ENCODE measurements at regions not wholly inside any gene's neighbourhood (a gene's known extent, or its start where the extent isn't known, plus 50 kb on each side); places are given as distances from the start of the nearest gene placed in this dataset.

- H3K27me3 Mint-ChIP-seq (ENCODE audit: low read depth): no peaks in the 10 kb centered on the region
- POLR2A ChIA-PET: no interaction called here
- DNase-seq (ENCODE audit: low spot score) (no peak), ATAC-seq (no peak)
- no peak overlapping the region for H3K27ac Mint-ChIP-seq
- H3K4me3 Mint-ChIP-seq: no peak overlapping the region
- H3K9me3 Mint-ChIP-seq: peaks cover 9% of the 10 kb centered on the region
- no peaks in the 10 kb centered on the region for H3K36me3 Mint-ChIP-seq
- H3K4me1 Mint-ChIP-seq: no peaks in the 10 kb centered on the region
- CTCF ChIA-PET: no interaction called here
- TF ChIP-seq STAT6 (CRISPR knock-in tag; conservative IDR thresholded peaks at IDR 0.05; ENCODE audit: low read depth): no peak
- TF ChIP-seq SP1 (CRISPR knock-in tag; conservative IDR thresholded peaks at IDR 0.05): no peak
- no peak for TF ChIP-seq AFF4 (CRISPR knock-in tag; IDR thresholded peaks at IDR 0.05; ENCODE audit: borderline replicate concordance)
- TF ChIP-seq, protein P1, sequence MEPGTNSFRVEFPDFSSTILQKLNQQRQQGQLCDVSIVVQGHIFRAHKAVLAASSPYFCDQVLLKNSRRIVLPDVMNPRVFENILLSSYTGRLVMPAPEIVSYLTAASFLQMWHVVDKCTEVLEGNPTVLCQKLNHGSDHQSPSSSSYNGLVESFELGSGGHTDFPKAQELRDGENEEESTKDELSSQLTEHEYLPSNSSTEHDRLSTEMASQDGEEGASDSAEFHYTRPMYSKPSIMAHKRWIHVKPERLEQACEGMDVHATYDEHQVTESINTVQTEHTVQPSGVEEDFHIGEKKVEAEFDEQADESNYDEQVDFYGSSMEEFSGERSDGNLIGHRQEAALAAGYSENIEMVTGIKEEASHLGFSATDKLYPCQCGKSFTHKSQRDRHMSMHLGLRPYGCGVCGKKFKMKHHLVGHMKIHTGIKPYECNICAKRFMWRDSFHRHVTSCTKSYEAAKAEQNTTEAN (CRISPR knock-in tag; IDR thresholded peaks at IDR 0.05): no peak
- TF ChIP-seq, protein P2, sequence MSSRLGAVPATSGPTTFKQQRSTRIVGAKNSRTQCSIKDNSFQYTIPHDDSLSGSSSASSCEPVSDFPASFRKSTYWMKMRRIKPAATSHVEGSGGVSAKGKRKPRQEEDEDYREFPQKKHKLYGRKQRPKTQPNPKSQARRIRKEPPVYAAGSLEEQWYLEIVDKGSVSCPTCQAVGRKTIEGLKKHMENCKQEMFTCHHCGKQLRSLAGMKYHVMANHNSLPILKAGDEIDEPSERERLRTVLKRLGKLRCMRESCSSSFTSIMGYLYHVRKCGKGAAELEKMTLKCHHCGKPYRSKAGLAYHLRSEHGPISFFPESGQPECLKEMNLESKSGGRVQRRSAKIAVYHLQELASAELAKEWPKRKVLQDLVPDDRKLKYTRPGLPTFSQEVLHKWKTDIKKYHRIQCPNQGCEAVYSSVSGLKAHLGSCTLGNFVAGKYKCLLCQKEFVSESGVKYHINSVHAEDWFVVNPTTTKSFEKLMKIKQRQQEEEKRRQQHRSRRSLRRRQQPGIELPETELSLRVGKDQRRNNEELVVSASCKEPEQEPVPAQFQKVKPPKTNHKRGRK (CRISPR knock-in tag; IDR thresholded peaks at IDR 0.05; ENCODE audit: borderline replicate concordance): no peak
- no peak for TF ChIP-seq ZNF396 (CRISPR knock-in tag; IDR thresholded peaks at IDR 0.05; ENCODE audit: borderline replicate concordance)
- no peak for TF ChIP-seq ESRRA (CRISPR knock-in tag; IDR thresholded peaks at IDR 0.05; ENCODE audit: borderline replicate concordance)
- TF ChIP-seq SMAD4 (CRISPR knock-in tag; IDR thresholded peaks at IDR 0.05): no peak
- no peak for TF ChIP-seq ZNF281 (CRISPR knock-in tag; IDR thresholded peaks at IDR 0.05)
- TF ChIP-seq NFATC4 (CRISPR knock-in tag; IDR thresholded peaks at IDR 0.05): no peak
- no peak for TF ChIP-seq ATF6 (CRISPR knock-in tag; IDR thresholded peaks at IDR 0.05)
- TF ChIP-seq JUN (CRISPR knock-in tag; IDR thresholded peaks at IDR 0.05): no peak
- no peak for TF ChIP-seq ZNF219 (CRISPR knock-in tag; IDR thresholded peaks at IDR 0.05; ENCODE audit: borderline replicate concordance)
- TF ChIP-seq ZMAT4 (CRISPR knock-in tag; IDR thresholded peaks at IDR 0.05): no peak
- no peak for TF ChIP-seq FOXK1 (CRISPR knock-in tag; IDR thresholded peaks at IDR 0.05)
- no peak for TF ChIP-seq ARID4B (CRISPR knock-in tag; IDR thresholded peaks at IDR 0.05; ENCODE audit: borderline replicate concordance)
- no peak for TF ChIP-seq NR1H2 (CRISPR knock-in tag; IDR thresholded peaks at IDR 0.05)
- TF ChIP-seq ELF4 (CRISPR knock-in tag; IDR thresholded peaks at IDR 0.05; ENCODE audit: low read depth): no peak
Observed at GRCh38 chr5:158414333-158414762, 555.4 kb upstream of the CLINT1 start.

All from WTC11 (cell line).